ENCODE measurements at regions not wholly inside any gene's neighbourhood (a gene's known extent, or its start where the extent isn't known, plus 50 kb on each side); places are given as distances from the start of the nearest gene placed in this dataset.
"Not testable (repeated sequence)": the region's sequence is repeated elsewhere in the genome, so short reads cannot be mapped to it uniquely, and the experiment has no call there.

DNA sequence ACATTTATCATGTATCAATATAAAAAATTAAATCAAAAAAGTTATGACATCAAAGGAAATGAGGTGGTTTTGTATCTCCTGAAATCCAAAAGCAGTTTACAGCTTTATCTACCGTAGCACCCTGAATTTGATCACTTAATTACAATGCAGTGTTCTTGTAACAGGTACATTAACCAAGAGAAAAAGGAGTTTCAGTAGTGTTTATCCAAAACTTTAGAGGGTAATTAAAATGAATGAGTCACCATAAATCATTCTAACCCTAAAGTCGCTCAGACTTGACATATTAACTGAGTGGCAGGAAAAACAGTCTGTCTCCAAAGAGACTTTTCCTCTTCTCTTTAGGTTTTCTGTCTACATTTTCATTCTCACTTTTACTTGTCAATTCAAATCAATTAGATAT is 907.6 kb upstream of the EPHA5 start:
- DNase-seq, result no peak

DNA sequence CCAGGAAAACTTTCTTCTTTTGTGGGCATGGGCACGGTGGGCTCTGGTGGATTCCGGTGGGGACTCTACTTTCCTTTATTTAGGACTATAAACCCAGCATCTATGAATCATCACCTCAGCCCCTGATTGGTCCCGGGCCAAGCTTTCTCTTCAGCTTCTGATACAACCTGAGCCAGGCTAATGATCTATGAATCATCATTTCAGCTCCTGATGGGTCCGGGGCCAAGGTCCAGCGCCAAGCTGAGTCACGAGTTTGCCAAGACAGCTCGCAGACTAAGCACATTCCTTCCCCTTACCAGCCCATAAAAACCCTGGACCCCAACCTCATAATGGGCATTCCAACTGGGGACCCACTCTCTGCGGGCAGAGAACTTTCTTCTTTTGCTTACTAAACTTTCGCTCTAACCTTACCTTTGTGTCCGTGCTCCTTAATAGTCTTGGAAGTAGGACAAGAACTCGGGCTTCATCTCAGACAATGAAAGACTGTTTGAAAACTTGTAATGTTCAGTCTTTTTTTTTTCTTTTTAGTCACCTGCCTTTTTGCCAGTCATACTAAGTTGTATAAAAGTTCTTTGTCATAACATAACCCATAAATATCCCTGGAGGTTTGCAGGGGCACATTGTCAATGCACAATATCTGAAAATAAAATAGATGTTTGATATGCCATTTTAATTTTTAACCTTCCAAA is 904.9 kb upstream of the EPHA5 start:
- DNase-seq, result no peak

DNA sequence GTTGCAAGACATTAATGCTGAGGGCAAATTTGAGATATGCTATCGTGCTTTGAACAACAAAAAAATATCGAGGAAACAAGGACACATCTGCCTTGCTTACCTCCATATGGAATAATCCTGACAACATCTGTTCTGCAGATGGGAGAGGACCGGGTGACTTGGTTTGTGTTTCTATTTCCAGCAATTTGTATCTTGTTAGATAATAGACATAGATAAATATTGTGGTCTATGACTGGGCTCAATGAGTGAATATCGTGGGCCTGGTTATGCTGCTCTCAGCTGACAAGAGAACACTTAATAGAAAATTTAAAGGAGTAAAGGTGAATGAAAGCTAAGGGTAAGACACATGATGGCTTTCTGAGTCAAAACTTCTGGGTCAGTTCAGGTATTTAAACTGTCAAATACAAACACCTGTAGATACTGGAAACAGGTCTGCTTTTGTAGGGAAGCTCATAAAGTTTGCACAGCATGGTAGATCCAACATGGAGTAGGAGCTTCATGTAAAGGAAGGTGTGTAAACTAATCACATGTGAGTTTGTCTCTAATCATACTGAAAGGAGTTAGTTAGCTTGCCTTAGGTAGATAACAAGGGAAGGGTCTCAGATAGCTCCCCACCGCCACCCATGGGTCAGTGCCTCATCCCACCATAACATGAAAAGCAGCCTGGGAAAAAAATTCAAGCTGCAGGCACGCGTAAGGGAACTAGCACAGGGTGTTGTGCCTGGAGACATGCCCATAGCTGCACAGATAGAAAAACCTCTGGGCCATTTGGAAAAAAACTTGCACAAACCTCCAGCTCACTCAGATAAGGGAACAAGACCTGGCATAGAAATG is 904.1 kb upstream of the EPHA5 start:
- no peak for DNase-seq

DNA sequence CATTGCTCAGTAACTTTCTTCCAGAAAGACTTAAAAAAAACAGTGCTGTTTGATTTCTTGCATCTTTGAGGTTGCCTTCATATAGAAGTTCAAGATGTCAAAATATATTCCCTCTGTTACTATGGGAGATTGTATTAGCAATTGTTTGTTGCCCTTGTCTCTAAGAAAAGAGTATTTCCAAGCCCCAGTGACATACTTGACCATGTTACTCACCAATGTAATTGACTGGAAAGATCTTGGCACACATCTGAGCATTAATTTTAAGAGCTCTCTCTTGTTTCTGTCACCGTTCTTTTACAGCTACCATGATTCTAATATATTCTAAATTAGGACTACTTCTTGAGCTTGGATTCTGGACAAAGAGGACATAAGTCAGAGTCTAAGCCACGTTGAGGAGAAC is 902.7 kb upstream of the EPHA5 start:
- DNase-seq, result no peak

DNA sequence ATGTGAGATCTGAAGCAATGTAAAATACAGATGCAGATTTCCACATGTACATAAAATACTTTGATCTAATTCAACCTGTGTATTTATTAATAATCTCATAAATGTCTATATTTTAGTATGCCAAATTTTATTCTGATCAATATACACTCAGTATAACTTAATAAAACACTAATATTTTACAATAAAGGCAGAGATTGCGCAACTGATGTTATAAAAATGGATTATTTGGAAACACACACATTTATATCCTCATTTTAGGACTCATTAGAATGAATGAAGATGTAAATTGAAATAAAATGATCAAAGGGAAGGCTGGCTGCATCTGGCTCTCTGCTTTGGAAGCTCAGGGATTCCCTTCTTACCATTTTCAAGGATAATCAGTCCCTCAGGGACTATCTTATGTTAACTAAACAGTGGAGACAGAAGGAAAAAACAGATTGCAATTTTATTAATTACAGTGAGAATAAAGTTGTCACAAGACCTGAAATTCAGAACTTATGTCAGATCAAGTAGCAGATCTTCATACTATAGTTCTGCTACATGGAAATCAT is 900.9 kb upstream of the EPHA5 start:
- no peak for DNase-seq

DNA sequence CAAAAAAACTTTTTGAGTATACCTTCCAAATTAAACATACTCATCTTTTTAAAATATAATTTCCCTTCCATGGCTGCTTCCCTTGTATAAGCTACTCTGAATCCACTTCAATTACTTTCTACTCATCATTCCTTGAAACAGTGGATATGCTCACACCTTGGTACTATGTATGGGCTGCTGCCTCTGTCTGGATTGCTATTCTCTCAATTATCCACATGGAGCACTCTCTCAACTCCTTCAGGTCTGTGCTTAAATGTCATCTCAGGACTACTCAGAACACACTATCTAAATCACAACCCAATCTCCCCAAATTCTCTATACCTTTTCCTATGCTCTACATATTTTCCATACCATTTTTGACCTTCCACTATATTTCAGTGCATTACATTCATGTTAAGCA is 898.9 kb upstream of the EPHA5 start:
- no peak for DNase-seq

DNA sequence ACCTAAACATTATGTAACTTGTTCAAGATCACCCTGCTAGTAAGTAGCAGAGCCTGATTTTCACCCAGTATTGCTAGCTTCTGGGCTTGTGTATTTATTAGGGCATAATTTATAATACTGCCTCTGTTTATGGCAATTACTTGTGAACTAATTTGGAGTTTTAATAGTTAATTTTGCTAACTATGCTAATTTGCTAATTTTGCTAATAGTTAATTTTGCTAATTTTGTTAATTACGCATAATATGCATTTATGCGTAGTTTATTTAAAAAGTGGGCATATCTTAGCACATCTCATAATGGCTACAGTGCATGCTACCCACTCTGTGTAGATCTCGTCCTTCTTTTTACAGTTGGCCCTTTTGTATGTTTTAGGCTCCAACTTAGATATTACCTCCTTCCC is 898.1 kb upstream of the EPHA5 start:
- DNase-seq, result no peak

DNA sequence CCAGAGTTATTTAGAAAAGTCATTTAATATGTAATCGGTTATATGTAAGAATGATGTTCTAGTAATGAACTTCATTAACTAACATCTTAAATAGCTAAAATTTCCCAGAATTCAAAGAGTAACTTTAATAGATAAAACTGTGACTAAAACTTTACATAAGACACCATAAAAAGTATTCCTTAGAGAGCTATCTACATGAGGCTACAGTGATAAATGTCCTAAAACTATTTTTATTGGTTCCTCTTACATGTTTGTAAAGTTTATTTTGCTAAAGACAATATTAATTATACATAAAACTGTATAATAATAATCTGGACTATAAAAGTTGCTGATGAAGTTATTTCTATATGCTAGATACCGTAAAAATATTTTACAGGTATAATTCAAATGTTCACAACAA is 897.7 kb upstream of the EPHA5 start:
- DNase-seq, result no peak

DNA sequence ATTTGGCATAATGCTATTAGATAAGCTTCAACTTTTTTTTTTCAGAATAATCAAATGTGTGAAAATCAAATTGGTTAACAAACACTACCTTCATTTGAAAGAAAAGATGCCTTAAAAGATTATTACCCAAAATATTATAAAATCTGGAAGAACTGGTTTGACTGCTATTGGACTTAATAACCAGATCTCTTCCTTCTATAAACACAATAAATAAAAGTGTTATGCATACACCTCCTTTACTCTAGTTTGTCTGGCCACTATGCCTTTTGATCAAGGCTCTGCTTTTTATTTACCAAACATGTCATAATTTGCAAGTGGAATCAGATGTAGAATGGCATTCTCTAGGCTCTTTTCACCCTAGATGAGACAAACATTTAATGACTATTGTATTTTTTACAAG is 897.3 kb upstream of the EPHA5 start:
- no peak for DNase-seq

DNA sequence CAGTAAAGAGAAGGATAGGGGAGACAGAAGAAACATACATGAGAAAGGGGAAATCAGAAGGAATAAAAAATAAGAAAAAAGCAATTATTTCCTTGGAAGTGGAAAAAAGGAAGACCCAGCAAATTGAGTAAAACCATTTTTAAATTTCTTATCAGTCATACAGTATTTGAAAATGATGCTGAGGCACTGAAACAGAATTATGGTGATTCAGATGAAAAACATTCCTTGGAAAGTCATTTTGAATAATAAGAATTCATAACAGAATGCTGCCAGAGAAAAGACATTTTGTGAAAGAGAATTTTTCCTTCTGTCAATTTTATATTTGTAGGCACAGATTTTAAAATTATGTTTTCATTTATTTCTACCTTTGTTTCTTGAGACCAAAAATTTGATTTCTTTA is 895.5 kb upstream of the EPHA5 start:
- DNase-seq, result no peak

DNA sequence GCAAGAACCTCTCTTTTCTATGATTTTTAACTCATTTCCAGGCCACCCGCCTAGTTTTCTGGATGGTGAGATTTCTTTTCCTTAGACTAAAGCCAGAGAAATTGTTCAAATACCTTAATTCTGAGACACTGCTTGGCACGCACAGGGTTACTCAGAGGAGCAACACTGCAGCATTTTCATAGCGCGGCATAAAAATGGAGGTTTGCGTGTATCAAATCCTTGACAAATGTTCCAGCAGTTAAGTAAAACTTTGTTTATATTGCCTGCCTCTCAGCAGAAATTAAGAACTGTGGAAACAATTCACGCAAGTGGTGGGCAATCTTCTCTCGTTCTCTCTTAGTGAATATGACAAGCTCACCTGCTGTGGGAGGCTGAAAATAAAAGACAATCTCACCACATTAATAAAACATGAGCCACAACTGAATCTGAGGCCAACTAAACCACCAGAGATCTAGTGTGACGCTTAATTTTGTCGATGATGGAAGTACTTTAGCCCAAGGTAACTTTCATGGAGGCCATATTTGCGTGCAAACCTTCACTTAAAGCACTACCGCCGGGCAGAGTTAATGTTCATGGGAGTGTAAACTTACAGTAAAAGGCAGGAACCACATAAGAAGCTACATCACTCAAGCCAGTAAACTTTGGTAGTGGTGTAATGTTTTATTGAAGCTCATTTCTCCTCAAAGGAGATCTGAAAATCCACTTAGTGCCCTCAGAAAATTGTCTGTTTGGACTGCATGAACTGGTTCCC is 894.8 kb upstream of the EPHA5 start:
- DNase-seq, result no peak

DNA sequence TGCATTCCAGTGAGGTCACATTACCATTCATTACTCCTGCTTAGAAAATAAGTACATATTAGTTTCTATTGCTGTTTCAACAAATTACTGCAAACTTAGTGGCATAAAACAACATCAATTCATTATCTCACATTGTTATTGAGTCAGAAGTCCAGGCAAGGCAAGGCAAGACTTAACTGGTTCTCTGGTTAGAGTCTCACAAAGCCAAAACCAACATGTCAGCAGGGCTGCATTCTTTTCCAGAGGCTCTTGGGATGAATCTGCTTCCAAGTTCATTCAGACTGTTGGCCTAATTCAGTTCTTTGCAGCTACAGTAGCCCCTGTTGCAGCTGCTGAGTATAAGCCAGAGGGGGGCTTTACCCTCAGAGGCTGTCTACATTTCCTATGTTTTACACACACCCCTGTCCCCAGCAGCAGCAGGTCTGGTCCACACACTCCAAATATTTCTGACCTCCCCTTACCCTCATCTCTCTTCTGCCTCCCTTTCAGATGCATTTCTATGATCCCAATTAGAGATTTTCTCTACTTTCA is 892.1 kb upstream of the EPHA5 start:
- no peak for DNase-seq

DNA sequence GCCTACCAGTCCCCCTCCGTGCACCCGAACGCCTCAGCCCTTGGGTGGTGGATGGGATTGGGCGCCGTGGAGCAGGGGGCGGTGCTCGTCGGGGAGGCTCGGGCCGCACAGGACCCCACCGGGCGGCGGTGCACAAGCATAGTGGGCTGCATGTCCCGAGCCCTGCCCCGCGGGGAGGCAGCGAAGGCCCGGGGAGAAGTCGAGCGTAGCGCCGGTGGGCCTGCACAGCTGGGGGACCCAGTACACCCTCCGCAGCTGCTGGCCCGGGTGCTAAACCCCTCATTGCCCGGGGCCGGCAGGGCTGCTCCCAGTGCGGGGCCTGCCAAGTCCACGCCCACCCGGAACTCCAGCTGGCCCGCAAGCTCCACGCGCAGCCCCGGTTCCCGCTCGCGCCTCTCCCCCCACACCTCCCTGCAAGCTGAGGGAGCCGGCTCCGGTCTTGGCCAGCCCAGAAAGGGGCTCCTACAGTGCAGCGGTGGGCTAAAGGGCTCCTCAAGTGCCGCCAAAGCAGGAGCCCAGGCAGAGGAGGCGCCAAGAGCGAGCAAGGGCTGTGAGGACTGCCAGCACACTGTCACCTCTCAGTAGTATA is 891.3 kb upstream of the EPHA5 start:
- not testable (repeated sequence) for DNase-seq

DNA sequence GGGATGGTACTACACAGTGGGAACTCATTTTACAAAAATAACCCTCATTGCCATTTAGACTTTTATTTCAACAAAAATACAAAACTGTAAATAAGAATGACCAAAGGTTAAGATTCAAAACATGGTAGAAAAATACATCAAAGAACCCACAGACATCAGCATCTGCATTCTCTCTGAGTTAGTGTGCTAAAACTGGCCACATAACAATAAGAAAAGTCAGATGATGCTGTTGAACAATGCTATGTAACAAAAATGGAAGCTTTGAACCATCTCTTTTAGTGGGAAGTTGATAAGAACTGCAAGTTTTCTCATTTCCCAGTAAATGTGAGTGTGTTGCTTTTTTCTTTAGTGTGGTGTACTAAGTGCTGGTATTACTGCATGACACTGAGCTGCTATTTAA is 888.4 kb upstream of the EPHA5 start:
- no peak for DNase-seq

DNA sequence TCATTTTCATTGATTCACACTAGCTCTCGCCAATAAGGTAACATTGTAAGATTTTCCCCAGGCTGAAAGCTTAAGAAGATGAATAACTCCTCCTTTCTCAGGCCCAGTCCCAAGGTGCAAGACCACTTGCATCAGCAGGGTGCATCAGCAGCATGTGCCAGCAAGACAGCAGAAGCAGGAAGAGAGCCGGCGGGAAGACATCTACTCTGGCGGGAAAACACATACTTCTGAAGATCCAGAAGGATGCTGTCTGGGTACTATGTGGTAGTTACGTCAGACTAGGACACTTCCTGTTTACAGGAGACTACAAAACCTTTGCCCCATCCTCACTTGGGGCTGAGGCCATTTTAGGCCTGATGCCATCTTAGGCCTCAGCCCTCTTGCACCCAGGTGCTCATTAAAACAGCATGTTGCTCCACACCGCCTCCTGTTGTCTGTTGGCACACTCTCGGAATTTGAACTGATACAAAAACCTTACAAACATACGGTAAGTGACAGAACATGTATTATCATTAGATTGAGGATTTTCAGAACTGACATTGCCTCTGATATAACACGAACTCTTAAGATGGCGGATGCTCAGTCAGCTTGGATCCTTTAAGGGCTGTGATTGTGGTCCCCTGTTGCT is 886.5 kb upstream of the EPHA5 start:
- no peak for DNase-seq

DNA sequence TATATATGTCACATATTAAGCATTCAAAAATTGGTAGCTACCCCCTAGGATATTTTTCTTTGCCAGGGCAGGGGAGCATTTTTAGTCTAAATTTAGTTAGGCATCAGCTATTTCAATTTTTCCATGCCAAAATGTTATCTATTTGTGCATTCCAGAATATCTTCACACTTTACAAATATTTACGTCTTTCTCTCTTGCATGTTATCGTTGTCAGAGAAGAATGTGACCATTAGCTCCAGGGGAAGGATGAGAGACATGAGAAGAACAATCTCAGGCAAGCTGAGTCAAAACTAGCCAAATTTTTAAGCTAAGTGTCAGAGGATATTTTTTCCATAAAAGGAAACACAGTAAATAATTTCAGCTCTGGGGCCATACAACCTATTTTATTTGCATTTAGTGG is 885.0 kb upstream of the EPHA5 start:
- no peak for DNase-seq

DNA sequence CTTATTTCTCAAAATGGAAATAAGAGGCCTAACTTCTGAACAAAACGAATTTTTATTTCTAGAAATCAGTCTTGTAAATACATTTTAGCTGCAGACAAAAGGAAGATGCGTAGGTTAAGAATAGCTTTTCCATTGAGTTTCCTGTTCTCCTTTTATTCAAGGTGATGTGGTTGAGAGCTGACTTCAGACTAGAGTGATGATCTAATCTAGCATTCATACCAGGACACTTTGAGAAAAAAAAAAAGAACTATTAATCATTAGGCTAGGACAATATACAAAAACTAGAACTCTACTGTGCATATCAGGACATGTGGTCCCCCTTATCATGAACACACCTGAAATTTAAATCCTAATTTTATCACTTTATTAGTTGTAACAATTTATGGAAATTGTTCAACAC is 884.5 kb upstream of the EPHA5 start:
- DNase-seq, result no peak

DNA sequence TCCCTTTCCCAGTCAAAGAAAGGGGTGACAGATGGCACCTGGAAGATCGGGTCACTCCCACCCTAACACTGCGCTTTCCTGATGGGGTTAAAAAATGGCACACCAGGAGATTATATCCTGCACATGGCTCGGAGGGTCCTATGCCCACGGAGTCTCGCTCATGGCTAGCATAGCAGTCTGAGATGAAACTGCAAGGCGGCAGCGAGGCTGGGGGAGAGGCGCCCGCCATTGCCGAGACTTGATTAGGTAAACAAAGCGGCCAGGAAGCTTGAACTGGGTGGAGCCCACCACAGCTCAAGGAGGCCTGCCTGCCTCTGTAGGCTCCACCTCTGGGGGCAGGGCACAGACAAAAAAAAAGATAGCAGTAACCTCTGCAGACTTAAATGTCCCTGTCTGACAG is 875.0 kb upstream of the EPHA5 start:
- DNase-seq, result not testable (repeated sequence)

DNA sequence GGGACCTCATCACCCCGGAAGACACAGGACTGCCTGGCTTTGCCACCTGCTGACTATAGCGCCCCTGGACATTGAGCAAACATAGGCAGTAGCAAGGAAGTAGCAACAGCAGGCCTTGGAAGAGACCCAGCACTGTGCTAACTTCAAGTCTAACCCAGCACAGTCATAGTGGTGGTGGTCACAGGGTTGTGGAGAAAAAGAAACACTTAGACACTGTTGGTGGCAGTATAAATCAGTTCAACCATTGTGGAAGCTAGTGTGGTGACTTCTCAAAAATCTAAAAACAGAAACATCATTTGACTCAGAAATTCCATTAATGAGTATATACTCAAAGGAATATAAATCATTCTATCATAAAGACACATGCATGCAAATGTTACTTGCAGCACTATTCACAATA is 874.0 kb upstream of the EPHA5 start:
- no peak for DNase-seq

DNA sequence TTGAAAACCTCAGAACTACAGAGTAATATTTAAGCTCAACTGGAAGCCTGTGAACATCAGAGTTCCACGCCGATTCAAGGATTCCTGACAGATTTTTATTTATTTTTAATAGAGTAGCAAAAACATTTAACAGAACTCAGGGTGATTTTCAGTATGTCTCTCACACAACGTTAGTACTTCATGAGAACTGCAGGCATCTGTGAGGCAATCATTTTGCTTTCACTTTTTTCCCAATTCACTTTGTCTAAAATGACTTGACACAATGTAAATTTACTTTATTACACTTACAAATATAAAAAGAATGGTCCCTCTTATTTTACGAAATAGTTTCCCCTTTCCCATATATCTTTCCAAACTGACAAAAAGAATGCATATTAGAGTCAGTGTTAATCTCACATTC is 869.5 kb upstream of the EPHA5 start:
- no peak for DNase-seq

DNA sequence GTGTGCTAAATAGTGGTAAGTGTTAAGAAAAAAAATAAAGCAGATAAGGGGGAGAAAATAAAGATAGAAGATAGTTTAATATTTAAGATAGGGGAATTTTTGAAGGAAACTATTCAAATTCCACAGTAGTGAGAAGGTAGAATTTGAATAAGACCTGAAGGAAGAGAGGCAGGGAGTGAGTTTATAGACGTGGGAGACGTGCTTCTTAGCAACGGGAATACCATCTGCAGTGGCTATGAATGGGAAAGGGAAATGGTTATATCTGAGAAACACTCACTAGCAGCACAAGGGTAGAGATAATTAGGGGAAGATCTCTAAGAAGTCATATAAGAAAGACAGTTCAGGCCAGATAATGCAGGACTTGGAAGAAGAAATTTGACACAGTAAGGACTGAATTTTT is 854.5 kb upstream of the EPHA5 start:
- no peak for DNase-seq

DNA sequence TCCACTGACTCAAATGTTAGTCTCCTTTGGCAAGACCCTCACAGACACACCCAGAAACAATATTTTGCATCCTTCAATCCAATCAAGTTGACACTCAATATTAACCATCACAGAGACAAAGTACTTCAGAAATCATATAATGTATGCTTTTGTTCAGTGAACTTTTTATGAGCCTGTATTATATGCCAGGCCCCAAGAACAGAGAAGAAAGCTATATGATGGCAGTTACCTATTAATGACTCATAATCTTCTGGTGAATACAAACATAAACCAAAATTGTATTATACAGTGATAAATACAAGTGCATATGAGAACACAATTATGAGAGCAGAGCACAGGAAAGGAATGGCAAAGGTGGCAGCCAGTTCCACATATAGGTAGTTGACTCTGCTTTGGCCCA is 852.0 kb upstream of the EPHA5 start:
- DNase-seq, result no peak

DNA sequence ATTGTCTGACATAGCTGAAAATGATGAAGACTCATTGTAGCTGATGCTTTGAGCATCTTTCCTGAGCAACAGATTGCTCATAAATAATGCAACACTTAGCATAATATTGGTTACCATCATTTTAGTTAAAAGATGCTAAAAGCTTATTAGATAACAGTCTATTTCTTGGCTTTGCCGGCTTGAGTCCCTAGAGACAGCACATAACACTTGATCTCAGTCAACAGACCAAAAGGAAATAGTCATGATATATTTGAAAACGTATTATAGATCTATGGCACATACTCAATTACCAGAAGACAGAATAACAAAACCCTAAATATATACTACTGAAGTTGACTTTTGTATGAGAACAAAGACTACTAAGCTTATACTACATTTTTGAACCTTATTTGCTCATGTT is 846.7 kb upstream of the EPHA5 start:
- DNase-seq, result no peak
